ENCODE measurements at regions not wholly inside any gene's neighbourhood (a gene's known extent, or its start where the extent isn't known, plus 50 kb on each side); places are given as distances from the start of the nearest gene placed in this dataset.

DNA sequence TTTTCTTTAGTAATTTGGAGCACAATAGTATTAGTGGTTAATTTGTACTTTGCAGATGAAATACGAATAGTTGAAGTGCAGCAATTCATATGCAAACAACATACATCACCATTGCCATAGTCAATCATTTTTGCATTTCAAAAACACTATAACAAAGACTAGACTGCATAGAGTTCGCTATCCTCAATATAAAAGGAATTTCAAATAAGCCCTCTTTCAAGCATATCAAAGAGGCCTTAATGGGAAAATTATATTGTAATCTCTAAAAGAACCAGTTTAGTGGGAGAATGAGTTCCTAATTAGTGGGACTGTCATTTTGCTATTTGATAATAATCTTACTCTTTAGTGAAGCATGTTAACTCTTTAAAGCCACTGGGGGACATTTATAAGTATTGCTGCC lies 2302.3 kb upstream of the C9orf72 start:
- TF ChIP-seq, protein P1, sequence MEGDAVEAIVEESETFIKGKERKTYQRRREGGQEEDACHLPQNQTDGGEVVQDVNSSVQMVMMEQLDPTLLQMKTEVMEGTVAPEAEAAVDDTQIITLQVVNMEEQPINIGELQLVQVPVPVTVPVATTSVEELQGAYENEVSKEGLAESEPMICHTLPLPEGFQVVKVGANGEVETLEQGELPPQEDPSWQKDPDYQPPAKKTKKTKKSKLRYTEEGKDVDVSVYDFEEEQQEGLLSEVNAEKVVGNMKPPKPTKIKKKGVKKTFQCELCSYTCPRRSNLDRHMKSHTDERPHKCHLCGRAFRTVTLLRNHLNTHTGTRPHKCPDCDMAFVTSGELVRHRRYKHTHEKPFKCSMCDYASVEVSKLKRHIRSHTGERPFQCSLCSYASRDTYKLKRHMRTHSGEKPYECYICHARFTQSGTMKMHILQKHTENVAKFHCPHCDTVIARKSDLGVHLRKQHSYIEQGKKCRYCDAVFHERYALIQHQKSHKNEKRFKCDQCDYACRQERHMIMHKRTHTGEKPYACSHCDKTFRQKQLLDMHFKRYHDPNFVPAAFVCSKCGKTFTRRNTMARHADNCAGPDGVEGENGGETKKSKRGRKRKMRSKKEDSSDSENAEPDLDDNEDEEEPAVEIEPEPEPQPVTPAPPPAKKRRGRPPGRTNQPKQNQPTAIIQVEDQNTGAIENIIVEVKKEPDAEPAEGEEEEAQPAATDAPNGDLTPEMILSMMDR (optimal IDR thresholded peaks at IDR 0.05 in 1 of 3, IDR thresholded peaks at IDR 0.05 in 1 of 3, conservative IDR thresholded peaks at IDR 0.05 in 1 of 3; ENCODE audit: extremely low read depth in 1 of 3, insufficient read depth in 2 of 3, low read length in 3 of 3): no peak
- no peak for TF ChIP-seq EZH2 (IDR thresholded peaks at IDR 0.05; ENCODE audit: low read length)

Data from keratinocyte (primary cell).